Thoracic aorta (tissue), 2 donors: ENCODE measurements at regions not wholly inside any gene's neighbourhood (a gene's known extent, or its start where the extent isn't known, plus 50 kb on each side); places are given as distances from the start of the nearest gene placed in this dataset.

ENCODE experiments used
- ATAC-seq: fragments of 150-250 bp; one replicate; pipeline ENCODE4 v1.8.0; 2017; ENCODE audit warnings: low read depth; ENCODE audit not compliant: insufficient number of reproducible peaks, low FRiP score
- DNase-seq: peaks from one replicate; pipeline ENCODE4 v3.0.0-alpha.2; 2020; ENCODE audit warnings: low spot score
- H3K27ac ChIP-seq, 2 donors: fragments of 200-600 bp; sonication (generic); 1 replicate in 1 of 2; 2 replicates in 1 of 2; pipeline ENCODE4 v1.5.1; 2016; ENCODE audit warnings: mild to moderate bottlenecking in 2 of 2, moderate library complexity in 2 of 2
- H3K27me3 ChIP-seq: fragments of 200-600 bp; sonication (generic); replicated peaks from 2 replicates; pipeline ENCODE4 v1.6.0; 2016; ENCODE audit warnings: mild to moderate bottlenecking; ENCODE audit not compliant: insufficient read depth
- H3K36me3 ChIP-seq: fragments of 200-600 bp; sonication (generic); one replicate; pipeline ENCODE4 v1.5.1; 2016
- H3K4me1 ChIP-seq, 2 donors: fragments of 200-600 bp; sonication (generic); 1 replicate in 1 of 2; 2 replicates in 1 of 2; pipeline versions ENCODE4 v1.5.1 to v1.6.0; 2016; ENCODE audit warnings: low read depth in 2 of 2, mild to moderate bottlenecking in 1 of 2; ENCODE audit not compliant: control insufficient read depth in 1 of 2
- H3K4me3 ChIP-seq: fragments of 200-600 bp; sonication (generic); 2 replicates; pipeline ENCODE4 v1.5.1; 2016; ENCODE audit warnings: mild to moderate bottlenecking
- H3K9me3 ChIP-seq: fragments of 200-600 bp; sonication (generic); 2 replicates; pipeline ENCODE4 v1.5.1; 2016
- TF ChIP-seq, protein P1 (sequence below): fragments of 200-600 bp; sonication (generic); IDR thresholded peaks from one replicate; pipeline ENCODE4 v1.5.1; 2019; ENCODE audit warnings: antibody characterized with exemption

GRCh38 chr3:102054543-102055080 is 205.3 kb downstream of the NFKBIZ start:
- Histone ChIP-seq H3K4me3 (no peak overlapping the region), H3K27me3 (no peaks in the 10 kb centered on the region), H3K4me1 (peaks cover 0 to 8% of the 10 kb centered on the region in 2 donors), H3K9me3 (no peaks in the 10 kb centered on the region), H3K36me3 (no peaks in the 10 kb centered on the region), H3K27ac (no peak overlapping the region)
- TF ChIP-seq, protein P1, sequence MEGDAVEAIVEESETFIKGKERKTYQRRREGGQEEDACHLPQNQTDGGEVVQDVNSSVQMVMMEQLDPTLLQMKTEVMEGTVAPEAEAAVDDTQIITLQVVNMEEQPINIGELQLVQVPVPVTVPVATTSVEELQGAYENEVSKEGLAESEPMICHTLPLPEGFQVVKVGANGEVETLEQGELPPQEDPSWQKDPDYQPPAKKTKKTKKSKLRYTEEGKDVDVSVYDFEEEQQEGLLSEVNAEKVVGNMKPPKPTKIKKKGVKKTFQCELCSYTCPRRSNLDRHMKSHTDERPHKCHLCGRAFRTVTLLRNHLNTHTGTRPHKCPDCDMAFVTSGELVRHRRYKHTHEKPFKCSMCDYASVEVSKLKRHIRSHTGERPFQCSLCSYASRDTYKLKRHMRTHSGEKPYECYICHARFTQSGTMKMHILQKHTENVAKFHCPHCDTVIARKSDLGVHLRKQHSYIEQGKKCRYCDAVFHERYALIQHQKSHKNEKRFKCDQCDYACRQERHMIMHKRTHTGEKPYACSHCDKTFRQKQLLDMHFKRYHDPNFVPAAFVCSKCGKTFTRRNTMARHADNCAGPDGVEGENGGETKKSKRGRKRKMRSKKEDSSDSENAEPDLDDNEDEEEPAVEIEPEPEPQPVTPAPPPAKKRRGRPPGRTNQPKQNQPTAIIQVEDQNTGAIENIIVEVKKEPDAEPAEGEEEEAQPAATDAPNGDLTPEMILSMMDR: no peak
- DNase-seq: no peak
- no peak for ATAC-seq

GRCh38 chr3:102057781-102058421 is 208.6 kb downstream of the NFKBIZ start:
- Histone ChIP-seq H3K36me3 (no peaks in the 10 kb centered on the region), H3K27me3 (no peaks in the 10 kb centered on the region), H3K9me3 (no peaks in the 10 kb centered on the region), H3K4me3 (no peak overlapping the region), H3K27ac (no peak overlapping the region), H3K4me1 (peaks cover 0 to 8% of the 10 kb centered on the region in 2 donors)
- no peak for ATAC-seq
- DNase-seq: no peak
- TF ChIP-seq, protein P1: no peak

- no peak overlapping the region for H3K4me3 ChIP-seq
- no peak overlapping the region for H3K27ac ChIP-seq
- H3K9me3 ChIP-seq: no peaks in the 10 kb centered on the region
- no peaks in the 10 kb centered on the region for H3K27me3 ChIP-seq
- TF ChIP-seq, protein P1: no peak
- ATAC-seq (no peak), DNase-seq (no peak)
- H3K4me1 ChIP-seq: peaks cover 0 to 8% of the 10 kb centered on the region in 2 donors
- no peaks in the 10 kb centered on the region for H3K36me3 ChIP-seq
Observed at GRCh38 chr3:102059145-102059943, 210.0 kb downstream of the NFKBIZ start.

DNA sequence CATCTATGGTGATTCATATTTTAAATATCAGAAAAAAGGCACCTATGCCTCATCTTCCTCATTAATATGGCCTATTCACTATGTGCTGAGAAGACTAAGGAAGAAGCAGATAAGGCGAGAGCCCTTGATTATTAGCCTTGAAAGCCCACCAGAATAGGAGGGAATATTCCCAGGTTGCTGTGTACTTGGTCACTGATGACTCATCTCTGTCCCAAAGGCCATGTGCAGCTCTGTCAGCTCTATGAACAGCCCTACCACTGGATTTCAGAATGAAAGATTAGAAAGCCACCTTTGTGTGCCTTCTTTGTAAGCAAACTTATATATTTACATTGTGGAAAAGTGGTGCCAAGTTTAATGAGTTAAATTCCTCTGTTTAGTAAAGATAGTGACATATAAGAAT is 211.5 kb downstream of the NFKBIZ start:
- H3K4me1 ChIP-seq: no peaks in the 10 kb centered on the region
- TF ChIP-seq, protein P1: no peak
- no peak for DNase-seq
- H3K4me3 ChIP-seq: no peak overlapping the region
- H3K9me3 ChIP-seq: no peaks in the 10 kb centered on the region
- no peaks in the 10 kb centered on the region for H3K27me3 ChIP-seq
- no peak for ATAC-seq
- no peaks in the 10 kb centered on the region for H3K36me3 ChIP-seq
- H3K27ac ChIP-seq: no peak overlapping the region

- Histone ChIP-seq H3K4me1 (peaks cover 3 to 10% of the 10 kb centered on the region in 2 donors), H3K36me3 (no peaks in the 10 kb centered on the region), H3K27ac (no peak overlapping the region), H3K4me3 (no peak overlapping the region), H3K9me3 (no peaks in the 10 kb centered on the region), H3K27me3 (no peaks in the 10 kb centered on the region)
- DNase-seq (no peak), ATAC-seq (no peak)
- TF ChIP-seq, protein P1: no peak
Observed at GRCh38 chr3:102063572-102063971, 214.3 kb downstream of the NFKBIZ start.
